ENCODE measurements at regions not wholly inside any gene's neighbourhood (a gene's known extent, or its start where the extent isn't known, plus 50 kb on each side); places are given as distances from the start of the nearest gene placed in this dataset.

DNA sequence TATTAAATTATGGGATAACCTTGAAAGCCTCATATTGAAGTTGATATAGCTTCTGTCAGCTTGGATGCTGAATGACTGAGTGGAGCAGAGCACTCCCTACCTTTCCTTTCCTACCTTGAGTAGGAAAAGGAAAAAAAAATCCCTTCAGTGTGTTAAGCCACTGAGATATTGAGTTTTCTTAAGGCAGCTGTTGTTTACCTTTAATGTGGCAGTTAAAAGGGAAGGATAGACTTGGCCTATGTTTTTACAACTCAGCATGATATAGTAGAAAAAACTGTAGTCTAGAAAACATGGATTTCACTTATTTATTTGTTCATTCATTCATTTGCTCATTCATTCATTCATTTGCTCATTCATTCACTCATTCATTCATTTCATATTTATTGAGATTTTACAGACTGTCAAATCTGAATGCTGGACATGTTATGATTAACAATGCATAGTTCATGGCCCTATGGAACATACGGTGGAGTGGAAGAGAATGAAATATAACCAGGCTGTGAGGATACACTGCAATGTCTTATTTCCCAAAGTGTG lies 131.5 kb upstream of the MAN1A1 start:
- no peak for TF ChIP-seq POLR2A (IDR thresholded peaks at IDR 0.05)
- TF ChIP-seq, protein P1, sequence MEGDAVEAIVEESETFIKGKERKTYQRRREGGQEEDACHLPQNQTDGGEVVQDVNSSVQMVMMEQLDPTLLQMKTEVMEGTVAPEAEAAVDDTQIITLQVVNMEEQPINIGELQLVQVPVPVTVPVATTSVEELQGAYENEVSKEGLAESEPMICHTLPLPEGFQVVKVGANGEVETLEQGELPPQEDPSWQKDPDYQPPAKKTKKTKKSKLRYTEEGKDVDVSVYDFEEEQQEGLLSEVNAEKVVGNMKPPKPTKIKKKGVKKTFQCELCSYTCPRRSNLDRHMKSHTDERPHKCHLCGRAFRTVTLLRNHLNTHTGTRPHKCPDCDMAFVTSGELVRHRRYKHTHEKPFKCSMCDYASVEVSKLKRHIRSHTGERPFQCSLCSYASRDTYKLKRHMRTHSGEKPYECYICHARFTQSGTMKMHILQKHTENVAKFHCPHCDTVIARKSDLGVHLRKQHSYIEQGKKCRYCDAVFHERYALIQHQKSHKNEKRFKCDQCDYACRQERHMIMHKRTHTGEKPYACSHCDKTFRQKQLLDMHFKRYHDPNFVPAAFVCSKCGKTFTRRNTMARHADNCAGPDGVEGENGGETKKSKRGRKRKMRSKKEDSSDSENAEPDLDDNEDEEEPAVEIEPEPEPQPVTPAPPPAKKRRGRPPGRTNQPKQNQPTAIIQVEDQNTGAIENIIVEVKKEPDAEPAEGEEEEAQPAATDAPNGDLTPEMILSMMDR (IDR thresholded peaks at IDR 0.05) = no peak
